HL-60/S4 treated with phorbol 12-myristate 13-acetate at 8.2 ng/mL for 4 days and 3 days (cell line): ENCODE measurements at regions not wholly inside any gene's neighbourhood (a gene's known extent, or its start where the extent isn't known, plus 50 kb on each side); places are given as distances from the start of the nearest gene placed in this dataset.

ENCODE experiments used
- in situ Hi-C: fragments of 300-500 bp; cut with MboI; formaldehyde crosslinking; loops from 2 replicates; pipeline ENCODE4 v1.15.0; 2022; ENCODE audit warnings: low sequenced_read_pairs

GRCh38 chr6:3999800-4000661, 78.9 kb downstream of the FAM217A start:
- in situ Hi-C loops, result loop anchor here (25.0 kb wide), 1 partner anchor 738 kb away; the partner anchor contains the start of gene PSMG4

GRCh38 chr6:4004249-4004648, 74.7 kb downstream of the FAM217A start:
- in situ Hi-C loops, result loop anchor here (25.0 kb wide), 1 partner anchor 742 kb away; the partner anchor contains the start of gene PSMG4

GRCh38 chr6:4008324-4009047, 70.5 kb downstream of the FAM217A start:
- in situ Hi-C loops, result loop anchor here (25.0 kb wide), 1 partner anchor 746 kb away; the partner anchor contains the start of gene PSMG4

GRCh38 chr6:4009486-4009885, 69.5 kb downstream of the FAM217A start:
- in situ Hi-C loops, result loop anchor here (25.0 kb wide), 1 partner anchor 747 kb away; the partner anchor contains the start of gene PSMG4

GRCh38 chr6:4010048-4010447, 68.9 kb downstream of the FAM217A start:
- in situ Hi-C loops, result loop anchor here (25.0 kb wide), 1 partner anchor 748 kb away; the partner anchor contains the start of gene PSMG4

- in situ Hi-C loops, result loop anchor here (25.0 kb wide), 1 partner anchor 748 kb away; the partner anchor contains the start of gene PSMG4
Observed at GRCh38 chr6:4010689-4011090, 68.2 kb downstream of the FAM217A start.

- in situ Hi-C loops, result loop anchor here (25.0 kb wide), 1 partner anchor 751 kb away; the partner anchor contains the start of gene PSMG4
Observed at GRCh38 chr6:4012826-4013225, 66.1 kb downstream of the FAM217A start.

- in situ Hi-C loops, result loop anchor here (25.0 kb wide), 1 partner anchor 755 kb away; the partner anchor contains the start of gene PSMG4
Observed at GRCh38 chr6:4017058-4017739, 61.7 kb downstream of the FAM217A start.

- in situ Hi-C loops, result loop anchor here (25.0 kb wide), 1 partner anchor 756 kb away; the partner anchor contains the start of gene PSMG4
Observed at GRCh38 chr6:4017834-4018170, 61.1 kb downstream of the FAM217A start.

GRCh38 chr6:4018171-4018923, 60.6 kb downstream of the FAM217A start:
- in situ Hi-C loops, result loop anchor here (25.0 kb wide), 1 partner anchor 756 kb away; the partner anchor contains the start of gene PSMG4
